Fibroblast of mammary gland (primary cell): ENCODE measurements at regions not wholly inside any gene's neighbourhood (a gene's known extent, or its start where the extent isn't known, plus 50 kb on each side); places are given as distances from the start of the nearest gene placed in this dataset.

Experiments used
- DNase-seq: peaks from one replicate; pipeline ENCODE4 v3.0.0-alpha.2; 2010; ENCODE audit warnings: low read depth
- H3K4me3 ChIP-seq: 2 replicates; pipeline ENCODE4 v1.5.1; 2011; ENCODE audit warnings: low read depth, mild to moderate bottlenecking, low read length, moderate library complexity; ENCODE audit not compliant: control insufficient read depth
- TF ChIP-seq, protein P1 (sequence below): conservative IDR thresholded peaks from 2 replicates; pipeline ENCODE4 v1.5.1; 2011; ENCODE audit warnings: low read depth, low read length, inconsistent platforms; ENCODE audit not compliant: control insufficient read depth, insufficient read depth

DNA sequence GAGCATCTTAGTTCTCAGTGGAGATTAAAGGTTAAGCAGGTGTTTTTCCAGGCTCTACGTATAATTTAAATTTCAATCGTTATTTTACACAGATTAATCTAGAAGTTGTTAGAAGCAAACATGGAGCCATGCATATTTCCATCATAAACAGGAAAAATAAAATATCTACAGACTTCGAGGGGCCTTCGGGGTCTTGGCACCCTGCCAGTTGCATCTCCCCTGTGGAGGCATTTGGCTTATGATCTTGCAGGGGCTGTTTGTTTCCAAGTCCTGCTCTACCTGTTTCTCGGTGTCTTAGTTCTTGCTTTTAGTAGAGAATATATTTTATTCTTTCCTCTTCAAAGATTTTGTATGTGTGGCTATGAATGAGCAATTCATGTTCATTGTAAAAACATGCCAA, 67.2 kb upstream of the FAM136A start:
- H3K4me3 ChIP-seq = no peak overlapping the region
- no peak for DNase-seq
- TF ChIP-seq, protein P1, sequence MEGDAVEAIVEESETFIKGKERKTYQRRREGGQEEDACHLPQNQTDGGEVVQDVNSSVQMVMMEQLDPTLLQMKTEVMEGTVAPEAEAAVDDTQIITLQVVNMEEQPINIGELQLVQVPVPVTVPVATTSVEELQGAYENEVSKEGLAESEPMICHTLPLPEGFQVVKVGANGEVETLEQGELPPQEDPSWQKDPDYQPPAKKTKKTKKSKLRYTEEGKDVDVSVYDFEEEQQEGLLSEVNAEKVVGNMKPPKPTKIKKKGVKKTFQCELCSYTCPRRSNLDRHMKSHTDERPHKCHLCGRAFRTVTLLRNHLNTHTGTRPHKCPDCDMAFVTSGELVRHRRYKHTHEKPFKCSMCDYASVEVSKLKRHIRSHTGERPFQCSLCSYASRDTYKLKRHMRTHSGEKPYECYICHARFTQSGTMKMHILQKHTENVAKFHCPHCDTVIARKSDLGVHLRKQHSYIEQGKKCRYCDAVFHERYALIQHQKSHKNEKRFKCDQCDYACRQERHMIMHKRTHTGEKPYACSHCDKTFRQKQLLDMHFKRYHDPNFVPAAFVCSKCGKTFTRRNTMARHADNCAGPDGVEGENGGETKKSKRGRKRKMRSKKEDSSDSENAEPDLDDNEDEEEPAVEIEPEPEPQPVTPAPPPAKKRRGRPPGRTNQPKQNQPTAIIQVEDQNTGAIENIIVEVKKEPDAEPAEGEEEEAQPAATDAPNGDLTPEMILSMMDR = no peak

DNA sequence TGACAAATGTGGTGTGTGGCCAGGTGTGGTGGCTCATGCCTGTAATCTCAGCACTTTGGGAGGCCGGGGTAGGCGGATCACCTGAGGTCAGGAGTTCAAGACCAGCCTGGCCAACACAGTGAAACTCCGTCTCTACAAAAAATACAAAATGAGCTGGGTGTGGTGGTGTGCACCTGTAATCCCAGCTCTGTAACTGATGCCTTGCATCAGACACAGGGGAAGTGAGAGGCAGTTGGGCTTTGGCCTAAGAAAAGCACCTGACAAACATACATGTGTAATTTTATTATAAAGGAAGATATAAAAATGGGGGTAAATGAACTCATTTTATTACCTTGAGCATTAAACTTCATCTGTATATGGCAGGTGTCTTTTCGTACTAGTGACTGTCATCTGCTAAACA, 66.7 kb upstream of the FAM136A start:
- DNase-seq = no peak
- TF ChIP-seq, protein P1 = no peak

DNA sequence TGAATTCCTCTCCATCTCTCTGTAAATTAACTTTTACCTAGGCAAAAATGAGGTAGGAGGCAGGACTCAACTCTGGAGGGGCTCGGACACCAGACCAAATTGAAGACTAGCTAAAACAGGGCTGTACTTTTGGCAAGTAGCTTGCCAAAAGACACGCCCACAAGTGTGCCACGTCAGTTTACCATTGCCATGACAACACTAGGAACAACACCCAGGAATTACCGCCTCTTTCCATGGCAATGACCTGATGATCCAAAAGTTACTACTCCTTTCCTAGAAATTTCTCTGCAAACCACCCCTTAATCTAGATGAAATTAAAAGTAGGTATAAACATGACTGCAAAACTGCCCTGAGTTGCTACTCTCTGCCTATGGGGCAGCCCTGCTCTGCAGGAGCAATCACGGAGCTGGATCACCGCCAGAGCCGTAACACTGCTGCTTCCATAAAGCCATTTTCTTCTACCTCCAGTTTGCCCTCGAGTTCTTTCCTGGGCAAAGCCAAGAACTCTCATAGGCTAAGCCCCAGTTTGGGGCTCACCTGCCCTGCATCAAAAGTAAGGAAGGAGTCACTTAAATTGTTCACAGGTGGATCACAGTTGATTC, 66.0 kb upstream of the FAM136A start:
- TF ChIP-seq, protein P1 = no peak
- DNase-seq = peak; percentile 45
- H3K4me3 ChIP-seq = no peak overlapping the region

More for the DNA sequence above, 66.7 kb upstream of the FAM136A start:
- H3K4me3 ChIP-seq = no peak overlapping the region

DNA sequence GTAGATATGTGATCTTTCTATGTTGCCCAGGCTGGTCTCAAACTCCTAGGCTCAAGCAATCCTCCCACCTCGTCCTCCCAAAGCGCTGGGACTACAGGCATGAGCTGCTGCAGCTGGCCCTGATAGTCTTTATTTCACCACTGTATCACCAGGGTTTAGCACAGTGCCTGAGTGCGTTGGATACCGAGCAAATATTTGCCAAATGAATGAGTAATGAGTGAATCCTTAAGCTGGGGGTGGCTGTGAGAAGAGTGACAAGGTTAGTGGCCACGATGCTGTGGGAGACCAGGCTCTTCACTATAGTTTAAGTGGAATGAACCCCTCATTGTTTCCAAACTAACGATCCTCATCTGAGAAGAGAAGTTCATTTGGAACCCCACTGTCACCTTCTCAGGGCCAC, 60.8 kb upstream of the FAM136A start:
- no peak for DNase-seq
- H3K4me3 ChIP-seq = no peak overlapping the region
- TF ChIP-seq, protein P1 = no peak

DNA sequence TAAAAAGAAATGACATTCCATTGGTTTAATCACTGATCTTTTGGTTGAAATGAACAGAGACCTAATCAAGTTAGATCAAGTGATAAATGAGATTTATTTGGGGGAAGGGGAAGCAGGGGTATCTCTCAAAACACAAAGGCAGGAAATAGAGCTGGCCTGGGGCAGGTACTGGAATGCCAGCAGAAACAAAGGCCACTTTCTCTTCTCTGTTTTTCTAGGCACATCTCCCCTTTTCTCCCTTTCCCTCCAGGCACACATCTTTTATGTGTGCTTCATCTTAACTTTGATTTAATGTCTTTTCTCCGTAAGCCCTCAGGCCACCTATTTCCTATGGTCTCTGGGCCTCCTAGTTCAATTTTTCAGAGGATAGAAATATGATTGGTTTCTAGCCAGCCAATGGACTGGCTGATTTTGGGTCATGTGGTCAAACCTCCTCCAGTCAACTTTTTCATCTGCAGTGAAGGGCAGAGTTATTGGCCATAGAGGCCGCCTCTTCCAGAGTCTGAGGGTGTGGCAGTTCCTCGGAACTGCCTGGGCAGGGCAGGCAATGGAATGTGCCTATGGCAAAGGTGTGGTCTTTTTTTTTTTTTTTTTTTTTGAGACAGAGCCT, 58.9 kb upstream of the FAM136A start:
- TF ChIP-seq, protein P1 = no peak
- no peak for DNase-seq
- no peak overlapping the region for H3K4me3 ChIP-seq

DNA sequence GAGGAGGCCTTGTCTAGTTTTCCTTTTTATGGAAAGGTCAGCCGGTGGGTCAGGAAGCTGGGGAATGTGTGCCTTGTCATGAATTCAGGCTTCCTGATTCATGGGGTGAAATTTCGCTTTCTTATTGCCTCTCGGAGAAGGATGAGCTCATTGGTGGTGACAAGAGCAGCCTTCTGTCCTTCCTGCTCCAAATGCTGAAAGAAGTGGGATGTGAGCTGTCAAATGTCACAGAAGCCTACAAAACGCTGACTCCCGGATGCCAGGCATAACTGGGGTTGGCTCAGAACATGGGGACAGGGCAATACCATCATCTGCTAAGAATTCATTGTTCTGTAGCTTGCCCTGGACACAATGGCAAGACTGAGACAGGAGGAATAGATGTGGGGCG, 55.8 kb upstream of the FAM136A start:
- no peak overlapping the region for H3K4me3 ChIP-seq
- no peak for DNase-seq
- TF ChIP-seq, protein P1 = no peak

DNA sequence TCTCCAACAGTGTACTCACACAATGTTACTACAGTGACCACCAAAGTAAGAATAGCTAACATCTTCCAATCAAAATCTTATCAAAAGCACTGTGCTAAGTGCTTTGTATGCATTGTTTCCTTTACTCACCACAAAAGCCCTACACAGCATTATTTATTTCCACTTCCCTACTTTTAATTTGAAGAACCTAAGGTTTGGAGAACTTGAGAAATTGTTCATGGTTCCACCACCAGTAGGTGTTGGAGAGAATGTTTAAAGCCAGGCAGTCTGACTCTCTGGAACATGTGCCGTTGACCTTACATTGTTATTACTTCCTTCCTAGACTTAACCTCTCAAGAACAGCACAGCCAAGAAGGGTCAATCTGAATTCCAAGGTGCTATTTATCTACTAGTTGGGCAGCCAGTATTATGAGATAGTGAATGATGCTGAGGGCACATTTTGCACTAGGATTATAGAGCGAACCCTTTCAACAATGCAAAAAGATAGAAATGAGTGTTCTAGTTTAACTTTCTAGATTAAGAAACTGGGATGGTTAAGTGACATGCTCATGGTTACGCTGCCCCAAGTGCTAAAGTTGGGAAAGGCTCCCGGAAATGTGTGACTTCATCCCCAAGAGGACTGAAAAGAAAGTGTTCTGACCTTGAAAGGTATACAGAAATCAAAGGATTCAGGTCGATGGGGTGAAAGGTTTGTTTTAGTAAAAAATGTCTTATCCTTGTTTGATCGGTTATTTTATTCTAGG, 55.2 kb upstream of the FAM136A start:
- TF ChIP-seq, protein P1 = no peak
- no peak overlapping the region for H3K4me3 ChIP-seq
- no peak for DNase-seq
